ENCODE measurements at regions not wholly inside any gene's neighbourhood (a gene's known extent, or its start where the extent isn't known, plus 50 kb on each side); places are given as distances from the start of the nearest gene placed in this dataset.

DNA sequence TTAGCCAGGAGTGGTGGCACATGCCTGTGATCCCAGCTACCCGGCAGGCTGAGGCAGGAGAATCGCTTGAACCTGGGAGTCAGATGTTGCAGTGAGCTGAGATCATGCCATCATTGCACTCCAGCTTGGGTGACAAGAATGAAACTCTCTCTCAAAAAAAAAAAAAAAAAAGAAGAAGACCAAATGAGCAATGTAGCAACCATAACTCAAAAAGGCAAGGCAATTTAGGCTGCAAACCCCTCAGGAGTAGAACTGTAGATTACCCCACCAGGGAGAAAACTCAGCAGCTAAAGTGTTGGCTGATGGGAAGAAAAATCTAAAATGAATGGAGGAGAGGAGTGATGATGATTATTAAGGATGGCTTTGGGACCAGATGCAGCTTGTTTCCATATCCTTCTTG is 256.7 kb upstream of the UBASH3B start:
- no peak for DNase-seq (ENCODE audit: low spot score)

DNA sequence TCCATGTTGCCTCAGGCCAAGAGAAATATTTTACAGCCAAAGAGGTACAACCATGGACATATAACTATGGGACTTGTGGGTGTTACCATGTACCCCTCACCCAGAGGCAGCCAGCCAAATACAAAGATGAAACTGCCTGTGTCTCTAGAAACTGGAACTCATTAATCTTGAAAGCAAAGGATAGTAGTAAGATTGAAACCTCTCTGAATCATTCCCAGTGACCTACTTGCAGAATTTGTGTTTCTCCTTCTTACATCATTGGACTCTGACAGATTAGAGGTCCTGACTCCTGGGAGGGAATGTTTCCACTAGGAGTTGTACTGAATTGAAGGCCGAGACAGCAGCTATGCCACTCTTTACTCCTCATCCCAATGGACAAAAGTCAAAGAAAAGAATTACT is 257.4 kb upstream of the UBASH3B start:
- no peak for DNase-seq (ENCODE audit: low spot score)

DNA sequence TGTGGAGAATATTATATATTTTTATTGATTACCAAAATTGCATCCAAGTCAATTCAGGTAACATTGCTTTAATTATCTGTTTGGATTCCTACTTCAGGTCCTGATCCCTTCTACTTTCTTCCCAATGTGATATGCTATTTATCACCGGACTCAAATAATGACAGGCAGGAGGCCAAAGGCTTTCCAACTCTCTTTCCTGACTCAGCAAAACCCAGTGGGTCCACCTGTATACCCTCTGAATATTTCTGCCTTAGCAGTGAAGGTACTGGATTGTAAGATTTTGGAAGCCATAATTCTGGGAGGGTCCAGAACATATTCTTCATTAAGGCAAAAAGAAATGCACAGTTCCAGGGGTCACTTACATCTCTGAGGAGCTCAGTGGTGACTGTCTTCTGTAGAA is 260.2 kb upstream of the UBASH3B start:
- no peak for DNase-seq (ENCODE audit: low spot score)

DNA sequence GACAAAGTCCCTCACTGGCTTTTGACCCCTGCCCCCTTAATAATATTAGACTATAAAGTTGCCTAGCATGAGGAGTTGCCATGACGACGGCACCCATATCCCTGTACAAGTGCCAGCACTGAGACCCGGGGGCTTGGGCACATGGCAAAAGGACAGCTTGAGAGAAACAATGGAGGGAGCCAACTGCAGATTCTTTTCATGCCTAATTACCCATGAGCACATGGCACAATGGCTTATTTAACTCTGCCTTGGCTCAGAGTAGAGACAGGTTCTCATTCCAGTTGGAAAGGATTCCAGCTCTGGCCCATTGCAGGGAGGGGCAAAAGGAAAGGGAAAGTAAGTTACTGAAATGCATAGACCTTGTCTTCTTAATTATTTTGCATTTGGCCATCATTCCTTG is 261.2 kb upstream of the UBASH3B start:
- no peak for DNase-seq (ENCODE audit: low spot score)

DNA sequence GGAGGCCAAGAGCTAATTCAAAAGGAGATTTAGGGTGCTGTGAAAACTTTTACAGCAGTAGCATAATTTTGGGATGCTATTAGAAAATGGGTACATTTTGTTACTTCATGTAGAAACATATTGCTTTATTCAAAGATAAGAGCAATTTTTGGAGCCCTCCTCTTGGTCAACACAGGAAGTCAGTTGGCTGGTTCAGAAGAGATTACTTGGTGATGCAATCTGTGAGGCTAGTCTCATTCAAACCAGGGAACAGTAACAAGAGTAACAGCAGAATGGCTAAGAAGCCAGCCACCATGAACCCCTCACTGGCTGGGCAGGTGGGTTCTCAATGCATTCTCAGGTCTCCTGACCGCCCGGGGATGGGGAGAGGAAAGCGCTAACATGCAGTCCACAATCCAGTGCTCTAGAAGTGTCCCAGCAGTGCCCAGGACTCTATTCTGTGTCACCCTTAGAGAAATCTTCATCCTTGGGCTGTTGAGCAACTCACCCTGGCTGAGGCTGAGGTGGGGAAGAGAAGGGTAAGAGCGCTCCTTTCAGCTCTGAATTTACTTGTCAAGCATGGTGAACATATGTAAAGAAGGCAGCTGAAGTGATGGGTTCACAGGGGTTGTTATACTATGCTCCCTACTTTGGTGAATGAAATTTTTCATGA is 262.2 kb upstream of the UBASH3B start:
- DNase-seq (ENCODE audit: low spot score), result no peak

DNA sequence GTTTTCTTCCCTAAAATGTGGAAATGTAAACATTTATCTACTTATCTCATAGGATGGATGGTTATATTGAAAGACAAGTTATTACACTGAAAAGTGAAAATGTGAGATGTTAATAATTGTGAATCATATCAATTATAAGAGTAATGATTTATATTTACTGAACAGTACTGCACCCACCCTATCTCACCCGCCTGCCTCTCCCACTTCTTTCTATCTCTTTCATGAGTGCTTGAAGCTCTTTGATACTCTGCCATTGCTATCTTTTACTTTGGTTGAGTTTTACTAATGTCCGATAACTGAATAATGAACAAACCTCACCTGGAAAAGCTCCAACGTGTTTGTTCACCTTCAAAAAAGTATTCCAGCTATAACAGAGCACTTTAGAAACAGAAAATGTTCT is 263.0 kb upstream of the UBASH3B start:
- no peak for DNase-seq (ENCODE audit: low spot score)

DNA sequence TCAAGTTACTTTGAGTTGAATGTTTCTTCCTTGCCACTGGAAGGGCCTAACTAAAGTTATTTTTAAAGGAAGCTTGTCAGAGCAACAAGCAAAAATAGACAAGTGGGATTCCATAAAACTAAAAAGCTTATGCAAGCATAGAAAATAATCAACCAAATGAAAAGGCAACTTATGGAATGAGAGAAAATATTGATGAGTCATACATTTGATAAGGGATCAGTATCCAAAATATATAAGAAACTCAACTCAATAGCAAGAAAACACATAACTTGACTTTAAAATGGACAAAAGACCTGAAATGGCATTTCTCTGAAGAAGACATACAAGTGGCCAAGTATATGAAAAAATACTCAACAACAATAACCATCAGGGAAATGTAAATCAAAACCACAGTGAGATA is 264.5 kb upstream of the UBASH3B start:
- DNase-seq (ENCODE audit: low spot score), result no peak

DNA sequence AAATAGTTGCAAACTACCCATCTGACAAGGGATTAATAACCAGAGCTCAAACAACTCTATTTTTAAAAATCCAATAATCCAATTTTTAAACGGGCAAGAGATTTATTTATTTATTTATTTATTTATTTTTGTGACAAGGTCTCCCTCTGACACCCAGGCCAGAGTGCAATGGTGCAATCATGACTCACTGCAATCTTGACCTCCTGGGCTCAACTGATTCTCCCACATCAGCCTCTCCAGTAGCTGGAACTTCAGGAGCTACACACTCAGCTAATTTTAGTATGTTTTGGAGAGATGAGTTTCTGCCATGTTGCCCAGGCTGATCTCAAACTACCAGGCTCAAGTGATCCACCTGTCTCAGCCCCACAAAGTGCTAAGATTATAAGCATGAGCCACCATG is 267.2 kb upstream of the BLID start:
- no peak for DNase-seq (ENCODE audit: low spot score)

DNA sequence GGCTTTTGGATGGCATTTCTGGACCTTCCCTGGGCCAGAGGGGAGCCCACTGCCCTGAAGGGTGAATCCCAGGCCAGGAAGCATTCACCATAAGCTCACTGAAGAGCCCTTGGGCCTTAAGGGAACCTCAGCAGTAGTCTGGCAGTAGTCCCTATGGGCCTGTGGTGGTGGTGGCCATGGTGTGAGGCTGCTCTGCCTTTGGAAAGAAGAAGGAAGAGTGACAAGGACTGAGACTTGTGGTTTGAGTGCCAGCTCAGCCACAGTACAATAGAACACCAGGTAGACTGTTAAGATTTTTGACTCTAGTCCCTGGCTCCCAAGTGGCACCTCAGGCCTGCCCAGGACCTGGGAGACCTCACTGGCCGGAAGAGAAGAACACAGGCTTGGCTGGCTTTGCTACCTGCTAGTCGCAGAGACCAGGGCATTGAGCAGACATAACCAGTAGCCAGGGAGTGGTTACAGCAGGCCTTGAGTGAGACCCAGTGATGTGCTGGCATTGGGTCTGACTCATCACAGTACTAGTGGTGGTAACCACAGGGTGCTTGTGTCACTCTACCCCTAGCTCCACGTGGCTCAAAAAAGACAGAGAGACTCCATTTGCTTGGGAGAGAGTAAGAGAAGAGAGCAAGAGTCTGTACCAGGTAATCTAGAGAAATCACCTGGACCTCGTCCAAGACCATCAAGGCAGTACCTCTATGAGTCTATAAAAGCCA is 259.8 kb upstream of the BLID start:
- peak; percentile 21 for DNase-seq (ENCODE audit: low spot score)

DNA sequence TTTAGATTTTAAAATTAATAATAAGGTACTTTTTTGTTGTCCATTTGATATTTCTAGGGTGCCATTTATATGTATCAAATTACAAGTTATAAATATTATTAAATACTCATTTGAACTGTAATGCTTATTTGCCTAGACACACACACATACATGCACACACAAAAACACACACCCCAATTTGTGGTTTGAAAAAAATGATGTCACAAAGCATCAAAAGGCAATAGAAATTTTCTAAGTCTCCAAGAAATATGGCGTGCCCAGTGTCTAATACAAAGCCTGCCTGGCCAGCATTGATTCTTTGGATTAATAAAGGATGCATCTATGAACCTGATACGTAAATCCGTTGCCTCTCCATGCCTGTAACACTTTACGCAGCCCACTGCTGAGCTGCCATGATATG is 252.8 kb upstream of the BLID start:
- DNase-seq (ENCODE audit: low spot score), result no peak

DNA sequence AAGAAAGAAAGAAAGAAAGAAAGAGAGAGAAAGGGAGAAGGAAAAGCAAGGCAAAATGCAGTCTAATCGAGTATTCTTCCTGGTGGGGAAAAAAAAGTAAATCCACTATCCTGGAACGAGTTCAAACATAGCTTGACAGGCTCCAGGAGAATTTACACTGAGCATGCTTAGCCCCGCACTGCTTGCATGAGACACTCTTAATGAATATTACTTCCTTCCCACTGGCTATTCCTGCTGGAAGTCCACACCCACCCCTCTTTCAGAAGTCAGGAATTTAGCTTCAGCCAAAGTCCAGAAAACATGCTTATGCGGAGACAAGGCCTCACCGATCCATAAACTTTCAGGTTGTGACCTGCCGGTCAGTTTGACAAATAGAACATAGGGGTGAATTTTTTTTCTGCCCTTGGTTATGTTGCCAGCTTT is 251.8 kb upstream of the BLID start:
- peak; percentile 48 for DNase-seq (ENCODE audit: low spot score)

DNA sequence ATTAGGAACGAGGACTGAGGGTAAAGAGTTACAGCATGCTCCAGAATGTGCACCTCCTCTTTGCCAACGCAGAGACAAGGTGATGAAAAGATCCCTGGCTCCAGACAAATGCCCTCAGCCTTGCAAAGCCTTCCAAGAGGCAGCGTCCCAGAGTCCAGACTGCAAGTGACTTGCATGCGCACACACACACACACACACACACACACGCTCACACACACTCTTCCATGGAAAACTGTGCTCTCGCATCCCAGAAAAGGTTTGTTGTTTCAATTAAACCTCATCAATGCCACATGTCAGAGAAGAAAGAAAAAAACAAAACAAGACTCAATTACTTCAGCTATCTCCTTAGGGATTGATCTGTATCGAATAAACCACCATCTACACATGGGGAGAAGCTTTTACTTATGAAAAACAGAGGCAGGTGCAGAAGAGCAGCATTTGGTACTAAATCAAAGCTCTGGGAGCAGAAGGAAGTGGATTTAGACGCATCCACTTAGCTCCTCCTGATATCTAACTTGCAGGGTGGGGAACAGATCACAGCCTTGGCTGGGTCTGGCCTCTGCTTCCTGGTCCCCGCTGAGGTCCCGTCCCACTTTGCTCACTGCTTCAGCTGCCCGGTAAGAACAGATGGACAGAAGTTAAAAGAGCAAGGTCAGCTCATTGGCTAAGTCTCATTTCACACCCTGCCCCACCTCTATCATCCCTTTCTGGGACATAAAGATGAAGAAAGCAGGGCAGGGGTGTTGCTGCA is 249.8 kb upstream of the BLID start:
- no peak for DNase-seq (ENCODE audit: low spot score)

DNA sequence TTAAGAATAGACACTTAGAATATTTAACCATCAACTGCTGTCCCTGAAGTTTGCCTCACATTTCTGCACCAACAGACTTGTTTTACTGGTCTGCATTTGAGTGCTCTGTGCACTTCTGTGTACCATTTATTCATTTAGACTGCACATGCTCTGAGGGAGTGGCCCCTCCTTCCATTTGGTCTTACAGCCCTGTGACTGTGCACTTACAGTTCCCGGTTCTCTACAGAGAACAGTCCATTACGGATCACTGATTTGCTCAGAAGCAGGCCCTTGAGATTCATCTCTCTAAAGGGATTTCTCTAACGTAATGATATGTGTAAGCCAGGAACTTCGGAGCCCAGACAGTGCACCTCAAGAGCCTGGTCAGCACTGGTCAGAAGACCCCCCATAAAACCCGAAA is 247.3 kb upstream of the BLID start:
- no peak for DNase-seq (ENCODE audit: low spot score)

DNA sequence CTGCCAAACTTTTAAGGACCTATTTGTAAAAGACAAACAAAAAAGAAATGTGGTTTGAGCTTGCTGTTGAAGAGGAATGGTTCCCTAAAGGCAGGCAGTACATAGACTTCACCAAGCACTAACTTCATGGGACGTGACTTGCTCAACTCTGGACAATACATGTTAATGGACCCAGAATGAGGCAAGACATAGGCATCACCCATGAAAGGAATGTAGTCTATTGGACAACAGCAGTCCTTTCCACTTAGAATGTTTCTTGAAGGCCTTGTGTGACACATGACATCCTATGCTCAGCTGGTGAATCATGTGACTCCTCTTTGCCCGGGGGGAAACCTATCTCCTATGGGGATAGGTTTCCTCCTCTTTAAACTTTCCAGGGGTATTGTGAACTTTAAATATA is 246.4 kb upstream of the BLID start:
- no peak for DNase-seq (ENCODE audit: low spot score)

DNA sequence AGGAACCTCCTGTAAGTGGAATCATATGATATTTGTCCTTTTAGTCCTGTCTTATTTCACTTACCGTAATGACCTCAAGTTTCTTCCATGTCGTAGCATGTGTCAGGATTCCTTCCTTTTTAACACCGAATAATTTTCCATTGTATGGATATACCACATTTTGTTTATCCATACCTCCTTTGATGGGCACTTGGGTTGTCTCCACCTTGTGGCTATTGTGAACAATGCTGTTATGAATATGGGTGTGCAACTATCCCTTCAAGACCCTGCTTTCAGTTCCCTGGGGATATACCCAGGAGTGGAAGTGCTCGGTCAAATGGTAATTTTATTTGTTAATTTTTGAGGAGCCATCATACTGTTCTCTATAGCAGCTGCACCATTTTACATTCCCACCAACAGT is 244.9 kb upstream of the BLID start:
- no peak for DNase-seq (ENCODE audit: low spot score)

DNA sequence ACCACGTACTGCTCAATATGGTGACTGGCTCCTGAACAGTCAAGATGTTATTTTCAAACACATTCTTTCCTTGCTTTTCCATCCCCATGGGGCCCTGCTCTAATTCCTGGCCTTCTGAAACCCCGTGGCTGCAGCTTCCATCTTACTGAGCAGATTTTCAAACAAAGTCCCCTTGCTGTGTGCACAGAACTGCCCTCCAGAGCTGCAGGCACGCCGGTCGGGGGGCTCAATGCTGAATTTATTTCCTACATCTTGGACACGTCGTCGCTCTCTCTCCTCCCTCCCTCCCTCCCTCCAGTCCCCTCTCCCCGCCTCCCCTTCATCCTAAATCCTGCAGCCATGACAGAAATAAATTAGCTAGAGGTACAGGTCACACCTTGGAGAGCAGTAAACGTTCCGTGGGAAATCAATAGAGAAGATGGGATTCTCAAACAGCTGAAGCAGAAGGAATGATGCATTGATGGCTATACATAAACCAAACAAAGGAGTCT is 243.1 kb upstream of the BLID start:
- no peak for DNase-seq (ENCODE audit: low spot score)

DNA sequence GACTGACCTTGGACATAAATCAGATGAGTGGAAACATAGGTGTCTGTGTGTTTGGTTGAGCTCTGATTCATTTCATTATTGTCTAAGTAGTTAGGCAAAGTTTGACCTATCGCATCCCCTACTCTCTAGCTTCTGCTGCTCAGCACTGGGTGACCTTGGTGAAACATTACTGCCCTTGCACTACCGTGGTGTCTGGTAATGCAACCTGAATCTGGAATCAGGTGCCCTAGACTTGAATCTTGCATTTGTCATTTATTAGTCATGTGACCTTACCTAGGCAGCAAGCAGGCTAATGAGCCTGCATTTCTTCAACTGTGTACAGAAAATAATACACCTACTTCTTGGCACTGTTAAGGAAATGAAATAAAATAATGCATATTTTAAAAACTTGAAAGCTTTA is 242.3 kb upstream of the BLID start:
- no peak for DNase-seq (ENCODE audit: low spot score)

DNA sequence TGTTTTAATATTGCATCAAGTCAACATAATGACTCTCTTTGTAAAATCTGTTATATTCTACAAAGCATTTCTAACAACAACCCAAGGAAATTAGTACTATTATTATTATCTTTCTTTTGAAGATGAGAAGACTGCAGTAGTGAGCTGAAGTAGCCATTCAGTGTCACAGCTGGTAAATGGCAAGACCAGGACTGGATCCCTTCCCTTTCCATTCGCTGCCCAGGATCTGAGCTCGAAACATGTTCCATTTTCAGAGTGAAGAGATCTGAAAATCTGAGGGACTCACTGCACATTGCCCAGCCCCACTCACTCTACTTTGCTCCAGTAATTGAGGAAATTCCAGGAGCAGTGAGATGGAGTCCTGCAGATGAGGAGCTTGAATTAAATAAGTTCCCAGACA is 240.0 kb upstream of the BLID start:
- DNase-seq (ENCODE audit: low spot score), result no peak

DNA sequence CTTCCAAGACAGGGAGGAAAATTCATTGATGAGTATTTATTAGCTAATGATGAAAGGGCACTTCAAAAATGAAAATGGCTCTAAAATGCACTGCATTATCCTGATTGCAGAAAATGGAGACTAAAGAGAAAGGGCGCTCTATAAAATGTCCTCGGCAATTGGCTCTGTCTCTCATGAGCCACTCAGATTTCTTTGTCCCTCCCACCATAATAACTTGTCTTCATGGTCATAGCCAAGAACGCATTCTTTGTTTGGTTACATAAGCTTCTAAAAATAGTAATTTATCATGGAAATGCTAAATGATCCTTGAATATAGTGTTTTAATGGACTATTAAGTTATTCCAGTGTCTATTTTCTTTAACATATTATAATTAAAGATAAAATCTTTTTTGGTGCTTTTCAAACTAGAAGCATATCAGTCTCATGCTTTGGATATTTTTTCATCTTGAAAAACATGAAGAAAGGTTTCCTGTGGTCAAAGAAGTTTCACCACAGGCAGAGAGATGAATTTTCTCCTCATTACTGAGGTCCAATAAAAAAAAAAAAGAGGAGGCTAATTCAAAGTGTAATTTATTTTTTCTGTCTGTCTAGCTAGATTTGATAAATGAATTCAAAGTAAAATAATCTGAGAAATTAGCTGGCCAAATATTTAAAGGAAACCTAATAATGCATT is 238.1 kb upstream of the BLID start:
- no peak for DNase-seq (ENCODE audit: low spot score)

DNA sequence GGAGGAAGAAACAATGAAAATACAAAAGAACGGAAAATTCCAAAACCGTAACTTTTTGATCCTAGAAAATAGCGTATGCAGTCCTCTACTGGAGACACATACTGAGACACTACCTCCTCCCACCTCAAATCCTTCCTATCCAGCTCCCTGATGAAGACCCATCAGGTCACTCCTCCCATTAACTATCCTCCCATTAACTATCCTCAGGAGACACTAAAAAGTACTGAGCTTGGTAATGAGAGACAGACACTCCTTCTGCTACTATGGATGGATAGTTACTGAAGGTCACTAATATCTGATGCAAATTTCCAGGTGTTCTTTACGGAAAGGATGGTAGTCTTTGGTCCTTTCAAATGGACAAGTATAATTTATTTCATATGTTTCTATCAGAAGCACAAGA is 237.5 kb upstream of the BLID start:
- no peak for DNase-seq (ENCODE audit: low spot score)

DNA sequence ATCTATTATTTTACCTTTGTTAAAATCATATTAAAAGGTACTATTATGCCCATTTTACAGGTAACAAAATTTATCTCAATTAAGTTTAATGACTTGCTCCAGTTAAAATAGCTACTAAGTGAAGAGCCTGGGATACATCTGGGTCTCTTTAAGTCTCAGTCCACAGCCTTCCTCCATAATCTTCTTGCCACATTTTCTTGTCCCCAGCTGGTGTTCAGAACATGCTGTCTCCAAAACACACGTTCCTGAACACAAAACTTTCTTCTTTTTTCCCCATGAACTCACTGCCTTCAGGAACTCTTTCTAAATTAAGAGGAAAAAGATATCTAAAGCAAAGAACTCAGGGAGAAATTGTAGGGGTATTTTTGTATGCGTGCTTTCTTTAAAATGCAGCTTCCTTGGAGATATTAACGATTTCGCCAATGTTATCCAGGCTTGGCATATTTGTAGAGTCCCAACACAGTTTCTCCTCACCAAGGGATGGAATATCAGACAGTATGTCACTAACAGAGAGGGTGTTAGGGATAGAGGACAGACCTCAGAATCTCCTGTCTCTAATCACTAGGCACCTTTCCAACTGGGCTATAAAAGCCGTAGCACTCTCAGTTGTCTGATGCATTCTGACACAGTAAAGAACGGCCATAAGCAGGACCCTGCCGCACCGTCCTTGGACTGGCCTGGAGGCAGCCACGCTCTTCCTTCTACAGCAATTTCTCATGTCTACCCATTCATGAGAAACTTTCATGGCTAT is 232.8 kb upstream of the BLID start:
- DNase-seq (ENCODE audit: low spot score), result no peak

DNA sequence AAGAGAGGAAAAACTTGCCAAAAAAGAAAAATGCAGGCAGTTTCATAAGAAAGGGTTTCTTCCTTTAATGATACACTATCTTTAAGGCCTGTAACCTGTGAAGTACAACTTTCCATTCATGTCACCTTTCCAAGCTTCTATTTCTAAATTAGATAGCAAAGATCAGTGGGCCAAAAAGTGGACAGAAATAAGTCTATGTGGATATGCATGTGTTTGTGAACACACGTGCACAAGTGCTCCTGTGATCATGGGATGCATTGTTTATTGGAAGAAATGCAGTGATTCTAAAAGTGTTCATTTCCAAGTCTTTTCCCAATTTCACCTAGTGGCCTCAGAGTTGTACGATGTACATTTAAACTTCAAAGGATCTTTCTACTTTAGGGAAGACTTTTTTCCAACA is 230.0 kb upstream of the BLID start:
- DNase-seq (ENCODE audit: low spot score), result no peak
